ENCODE measurements at regions not wholly inside any gene's neighbourhood (a gene's known extent, or its start where the extent isn't known, plus 50 kb on each side); places are given as distances from the start of the nearest gene placed in this dataset.
"Not testable (repeated sequence)": the region's sequence is repeated elsewhere in the genome, so short reads cannot be mapped to it uniquely, and the experiment has no call there.

DNA sequence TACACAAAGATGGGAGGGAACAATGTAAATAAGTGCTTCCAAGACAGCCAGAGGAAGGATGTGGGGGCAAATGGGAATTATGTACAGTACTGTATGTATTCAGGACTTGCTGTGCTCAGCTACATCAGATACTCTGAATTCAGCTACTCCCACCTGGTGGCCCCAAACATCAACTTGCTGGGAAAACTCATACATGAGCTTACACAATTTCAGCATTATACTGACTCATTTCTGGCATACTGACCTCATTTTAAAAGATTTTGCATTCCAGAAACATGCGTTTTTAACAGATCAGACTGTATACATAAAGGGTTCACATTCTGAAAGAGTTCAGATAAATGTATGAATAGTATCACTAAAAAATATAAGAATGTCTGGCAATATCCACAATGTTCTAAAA, 59.7 kb downstream of the GPX5 start:
- DNase-seq = no peak

DNA sequence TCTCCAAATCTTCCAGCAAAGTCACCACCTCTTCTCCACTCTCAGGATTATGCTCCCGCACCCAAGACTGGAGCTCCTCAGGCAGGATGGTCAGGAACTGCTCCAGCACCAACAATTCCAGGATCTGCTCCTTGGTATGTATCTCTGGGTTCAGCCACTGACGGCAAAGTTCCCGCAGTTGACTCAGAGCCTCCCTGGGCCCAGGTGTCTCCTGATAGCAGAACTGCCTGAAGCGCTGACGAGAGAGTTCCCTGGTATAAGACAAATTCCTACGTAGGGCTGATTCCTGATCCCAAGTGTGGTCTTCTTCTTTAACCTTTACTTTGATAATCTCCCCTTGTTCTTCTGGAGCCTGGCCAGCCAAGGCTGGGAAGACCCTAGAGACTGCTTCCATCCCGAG, 60.6 kb downstream of the GPX5 start:
- DNase-seq = no peak

DNA sequence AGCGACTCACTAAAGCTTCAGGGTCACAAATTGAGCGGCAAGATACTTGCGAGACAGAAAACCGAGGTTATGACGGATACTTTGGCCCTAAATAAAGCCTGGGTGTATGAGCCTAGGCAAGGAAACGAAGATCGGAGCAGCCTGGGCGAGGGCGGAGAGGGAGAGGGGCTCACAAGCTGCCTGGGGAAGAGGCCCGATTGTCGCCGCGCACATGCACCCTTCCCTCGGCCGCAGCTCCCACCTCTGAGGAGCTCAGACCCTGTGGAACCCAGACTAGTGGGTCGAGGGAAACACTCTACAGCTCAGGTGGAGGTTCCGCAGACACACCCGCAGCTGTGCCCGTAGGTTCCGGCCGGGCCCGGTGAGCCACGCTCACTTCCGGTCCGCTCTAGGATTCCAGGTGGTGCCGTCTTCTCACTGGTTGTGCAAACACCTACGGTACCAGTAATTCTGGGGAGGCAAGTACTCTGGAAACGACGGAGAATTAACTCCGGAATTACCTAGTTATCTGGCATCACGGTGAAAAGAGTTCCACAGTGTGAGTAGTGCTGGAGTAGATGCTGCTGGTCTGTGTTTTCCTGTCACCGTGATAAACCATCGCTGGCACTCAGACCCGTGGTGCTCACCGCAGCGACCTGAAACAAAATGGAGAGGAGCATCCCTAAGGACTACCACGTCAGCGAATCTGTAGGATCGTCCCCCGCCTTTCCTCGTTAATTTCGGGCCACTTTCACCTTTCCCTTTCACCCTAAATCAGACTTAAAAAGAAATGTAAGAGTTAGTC, 61.5 kb downstream of the GPX5 start:
- peak; percentile 30 to 45 for DNase-seq

DNA sequence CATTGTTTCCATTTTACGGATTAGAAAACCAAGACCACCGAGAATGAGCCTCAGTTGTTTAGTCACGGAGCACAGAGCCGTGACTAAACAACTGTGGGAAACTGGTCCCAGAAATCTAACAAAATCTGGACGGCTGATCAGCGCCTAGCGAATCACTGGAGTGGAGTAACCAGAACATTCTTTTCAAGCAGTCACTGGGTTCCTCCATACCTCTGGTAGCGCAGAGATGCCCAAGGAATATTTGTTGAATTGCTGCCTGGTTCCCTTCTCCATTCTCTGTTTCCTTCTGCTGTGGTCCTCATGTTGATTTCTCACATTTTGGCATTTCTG, 62.0 kb downstream of the GPX5 start:
- no peak for DNase-seq

DNA sequence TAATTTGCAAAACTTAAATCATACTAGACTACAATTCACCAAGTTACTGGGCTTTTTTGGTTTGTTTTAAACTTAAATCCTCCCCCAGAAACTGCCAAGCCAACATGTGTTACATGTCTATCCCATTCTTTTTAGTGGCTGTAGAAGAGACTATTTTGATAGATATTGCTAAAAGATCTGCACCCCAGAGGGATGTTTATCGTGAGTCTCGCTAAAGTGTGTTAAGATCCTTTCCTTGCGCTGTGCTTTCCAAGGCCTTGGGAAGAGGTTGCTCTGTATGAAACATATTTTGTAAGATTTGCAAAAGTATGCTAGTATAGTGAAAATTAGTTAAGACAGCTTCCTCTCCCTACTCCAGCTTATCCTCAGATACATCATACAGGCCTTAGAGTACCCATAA, 63.0 kb downstream of the GPX5 start:
- no peak for DNase-seq

DNA sequence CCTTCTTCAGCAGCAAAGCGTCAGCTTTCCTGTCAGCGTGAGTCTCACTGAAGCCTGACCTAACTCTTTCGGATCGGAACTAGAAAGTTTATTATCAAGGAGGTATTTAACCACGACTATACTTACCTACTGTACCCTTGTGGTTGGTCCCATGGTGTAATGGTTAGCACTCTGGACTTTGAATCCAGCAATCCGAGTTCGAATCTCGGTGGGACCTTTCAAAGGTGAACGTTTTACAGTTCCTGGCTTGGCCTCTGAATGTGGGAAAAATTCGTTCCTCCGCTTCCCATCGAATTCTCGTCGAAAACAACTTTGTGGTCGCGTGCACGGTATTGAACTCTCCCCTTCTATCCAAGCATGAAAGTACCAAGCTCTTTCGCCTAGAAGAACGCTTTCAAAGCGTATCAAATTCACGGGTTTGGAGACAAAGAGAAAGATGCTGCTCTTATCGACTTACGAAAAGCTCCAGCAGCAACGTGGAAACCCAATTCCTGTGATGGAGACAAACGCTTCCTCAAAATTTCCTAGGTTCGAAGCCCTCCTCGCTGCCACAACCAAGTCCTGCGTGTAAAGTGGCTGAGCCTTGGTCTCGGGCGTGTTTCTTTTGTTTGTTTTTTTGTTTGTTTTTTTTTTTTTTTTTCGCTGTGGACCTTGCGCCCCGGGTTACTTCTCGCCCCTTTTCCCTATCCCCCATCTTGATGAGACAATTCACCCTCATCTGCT, 63.7 kb downstream of the GPX5 start:
- peak; percentile 62 to 80 for DNase-seq

DNA sequence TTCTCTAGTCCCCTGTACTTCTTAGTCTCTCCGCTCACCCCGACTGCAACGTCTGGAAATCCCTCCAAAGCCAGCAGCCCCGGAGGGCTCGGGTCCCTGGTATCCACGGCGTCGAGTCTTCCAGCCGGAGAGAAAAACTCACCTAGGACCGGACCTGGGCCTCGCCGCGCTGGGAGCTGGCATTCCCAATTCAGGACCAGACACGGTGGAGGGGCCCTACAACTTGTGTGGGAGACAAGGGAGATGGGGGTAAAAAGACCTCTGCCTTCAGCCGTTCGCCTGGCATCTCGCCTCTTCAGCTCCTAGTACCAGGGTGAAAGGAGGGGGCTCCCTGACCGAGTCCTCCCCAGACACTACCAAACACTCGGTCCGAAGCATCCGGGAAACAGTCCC, 64.3 kb downstream of the GPX5 start:
- DNase-seq = no peak

DNA sequence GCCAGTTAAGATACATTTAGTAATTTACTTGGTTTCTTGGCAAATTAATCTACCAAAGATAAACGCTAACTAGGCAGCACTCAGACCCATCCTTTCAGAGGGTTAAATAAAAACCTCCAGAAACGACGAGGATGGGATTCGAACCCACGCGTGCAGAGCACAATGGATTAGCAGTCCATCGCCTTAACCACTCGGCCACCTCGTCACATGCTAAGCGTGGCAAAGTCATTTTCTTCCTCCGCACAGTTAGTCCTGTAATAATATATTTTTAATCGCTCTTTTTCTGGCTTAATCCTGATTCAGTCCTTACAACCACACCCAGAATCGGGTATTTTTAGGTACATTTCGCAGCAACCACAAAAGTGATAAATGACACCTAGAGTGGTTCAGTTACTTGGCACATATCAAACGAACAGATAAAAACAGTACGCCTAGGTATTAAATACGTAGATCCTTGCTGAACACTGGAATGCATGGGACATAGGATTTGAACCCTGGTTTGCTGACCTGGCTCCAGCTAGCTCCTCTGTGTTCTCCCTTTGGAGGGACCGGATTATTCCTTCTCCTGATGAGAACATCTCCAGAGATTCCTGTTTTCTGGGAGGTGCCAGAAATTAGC, 71.6 kb downstream of the GPX5 start:
- DNase-seq = peak; percentile 7 to 40

DNA sequence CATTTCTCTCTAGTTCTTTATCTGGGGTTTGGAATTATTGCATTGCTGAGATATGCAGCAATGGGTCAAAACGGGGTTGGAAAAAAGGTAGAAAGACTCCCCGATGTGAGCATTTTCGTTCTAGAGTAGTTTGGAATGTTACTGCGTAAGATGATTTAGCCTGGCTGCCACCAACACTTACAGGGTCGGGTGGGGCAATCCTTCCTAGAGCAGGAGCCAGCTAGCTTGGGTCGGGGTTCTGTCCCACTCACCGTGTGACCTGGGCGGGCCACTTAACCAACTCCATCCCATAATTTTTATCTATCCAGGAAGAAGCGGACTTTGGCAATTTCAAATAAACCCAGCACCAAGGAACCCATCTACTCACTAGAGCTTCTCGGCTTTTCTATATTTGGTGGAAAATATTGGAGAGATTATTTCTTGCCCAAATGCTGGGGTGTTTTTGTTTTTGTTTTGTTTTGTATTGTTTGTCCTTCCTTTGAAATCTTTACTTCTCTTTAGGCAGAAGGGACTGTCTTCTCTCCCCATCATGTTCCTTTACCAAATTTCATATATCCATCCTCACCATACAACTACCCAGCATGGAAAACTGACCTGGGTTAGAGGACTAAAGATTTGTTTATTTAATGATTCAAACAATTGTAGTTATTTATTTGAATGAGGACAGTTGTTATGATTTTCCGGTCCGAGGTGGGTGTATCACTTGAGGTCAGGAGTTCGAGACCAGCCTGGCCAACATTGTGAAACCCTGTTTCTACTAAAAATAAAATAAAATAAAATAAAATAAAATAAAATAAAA, 72.4 kb downstream of the GPX5 start:
- DNase-seq = no peak

DNA sequence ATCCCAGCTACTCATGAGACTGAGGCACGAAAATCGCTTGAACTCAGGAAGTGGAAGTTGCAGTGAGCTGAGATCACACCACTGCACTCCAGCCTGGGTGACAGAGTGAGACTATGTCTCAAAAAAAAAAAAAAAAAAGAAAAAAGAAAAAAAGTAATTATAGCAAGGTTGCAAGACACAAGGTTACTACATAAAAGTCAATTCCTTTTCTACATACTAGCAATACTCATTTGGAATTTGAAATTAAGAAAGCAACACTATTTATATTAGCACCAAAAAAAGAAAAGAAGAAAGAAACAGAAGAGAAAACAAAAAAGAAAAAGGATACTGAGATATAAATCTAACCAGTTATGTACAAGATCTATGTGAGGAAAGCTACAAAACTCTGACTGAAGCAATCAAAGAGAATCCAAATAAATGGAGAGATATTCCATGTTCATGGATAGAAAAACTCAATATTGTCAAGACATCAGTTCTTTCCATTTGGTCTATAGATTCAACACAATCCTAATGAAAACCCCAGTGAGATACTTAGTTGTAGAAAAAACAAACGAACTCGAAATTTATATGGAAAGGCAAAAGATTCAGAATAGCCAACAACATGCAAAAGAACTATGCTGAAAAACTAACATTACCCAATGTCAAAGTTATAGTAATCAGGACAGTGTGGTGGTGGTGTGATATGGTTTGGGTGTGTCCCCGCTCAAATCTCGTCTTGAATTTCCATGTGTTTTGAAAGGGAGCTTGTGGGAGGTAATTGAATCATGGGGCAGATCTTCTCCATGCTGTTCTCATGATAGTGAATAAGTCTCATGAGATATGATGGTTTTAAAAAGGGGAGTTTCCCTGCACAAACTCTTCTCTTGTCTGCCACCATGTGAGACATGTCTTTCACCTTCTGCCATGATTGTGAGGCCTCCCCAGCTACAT, 73.3 kb downstream of the GPX5 start:
- DNase-seq = no peak

DNA sequence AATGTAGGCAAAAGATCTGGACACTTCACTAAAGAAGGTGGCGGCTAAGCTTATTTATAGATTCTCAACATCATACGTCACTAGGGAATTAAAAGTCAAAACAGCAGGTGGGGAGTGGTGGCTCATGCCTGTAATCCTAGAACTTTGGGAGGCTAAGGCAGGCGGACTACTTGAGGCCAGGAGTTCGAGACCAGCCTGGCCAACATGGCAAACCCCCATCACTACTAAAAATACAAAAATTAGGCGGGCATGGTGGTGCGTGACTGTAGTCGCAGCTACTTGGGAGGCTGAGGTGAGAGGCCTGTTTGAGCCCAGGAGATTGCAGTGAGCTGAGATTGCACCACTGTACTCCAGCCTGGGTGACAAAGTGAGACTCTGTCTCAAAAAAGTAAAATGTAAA, 74.6 kb downstream of the GPX5 start:
- DNase-seq = no peak

DNA sequence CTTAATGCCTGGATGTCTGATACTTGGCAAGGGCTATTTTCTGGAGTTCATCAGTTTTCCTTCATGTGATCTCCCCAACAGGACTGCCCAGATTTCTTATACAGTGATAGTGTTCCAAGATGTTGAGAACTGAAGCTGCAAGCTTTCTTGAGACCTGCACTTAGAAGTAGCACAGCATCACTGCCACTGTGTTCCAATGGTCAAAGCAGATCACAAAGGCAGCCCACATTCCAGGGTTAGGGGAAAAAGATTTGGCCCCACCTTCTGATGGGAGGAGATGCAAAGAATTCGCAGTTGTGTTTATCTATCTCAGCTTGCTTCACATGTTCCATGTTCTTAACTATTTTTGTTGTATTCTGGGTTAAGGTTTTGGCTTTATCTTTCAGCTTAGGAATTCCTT, 78.2 kb downstream of the GPX5 start:
- DNase-seq = no peak

DNA sequence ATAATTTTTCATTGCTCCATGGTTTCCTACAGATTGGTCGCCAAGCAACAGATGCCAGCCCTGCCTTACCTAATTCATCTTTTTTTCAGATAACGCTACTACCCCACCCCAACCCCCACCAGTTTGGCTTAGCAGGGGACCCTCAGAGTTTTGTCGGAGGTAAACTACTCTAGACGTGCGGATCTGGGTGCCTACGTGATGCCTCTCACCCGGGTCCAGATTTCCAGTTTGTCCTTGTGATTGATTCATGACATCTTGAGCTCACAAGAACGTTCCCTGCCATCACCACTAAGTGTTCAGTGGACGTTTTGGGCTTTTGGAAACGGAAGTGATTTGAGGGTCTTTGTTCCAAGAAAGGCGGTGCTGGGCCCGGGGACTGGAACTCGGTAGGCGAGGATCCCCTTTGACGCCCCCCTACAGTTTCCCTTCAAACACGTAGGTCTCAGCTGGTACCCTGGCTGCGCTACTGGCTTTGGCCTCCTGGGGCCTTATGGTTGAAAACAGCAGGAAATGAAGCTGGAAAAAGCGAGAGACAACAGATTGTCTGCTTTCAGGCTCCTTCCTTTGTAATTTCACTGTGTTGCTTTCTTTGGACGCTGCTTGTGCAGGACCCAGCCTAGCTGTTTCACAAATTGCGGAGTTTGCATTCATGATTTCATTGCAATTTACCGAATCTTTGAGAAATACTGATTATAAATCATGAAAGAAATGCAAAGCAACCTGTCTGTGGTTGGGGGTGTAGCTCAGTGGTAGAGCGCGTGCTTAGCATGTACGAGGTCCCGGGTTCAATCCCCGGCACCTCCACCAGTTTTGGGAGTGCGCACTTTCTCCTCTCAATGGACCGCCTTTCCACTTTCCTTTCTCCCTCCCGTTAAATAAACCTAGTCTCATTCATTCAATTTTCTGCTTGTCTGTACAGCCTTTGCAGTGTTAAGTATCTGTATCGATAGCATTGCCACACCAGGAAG, 81.0 kb downstream of the GPX5 start:
- peak; percentile 76 to 87 for DNase-seq

DNA sequence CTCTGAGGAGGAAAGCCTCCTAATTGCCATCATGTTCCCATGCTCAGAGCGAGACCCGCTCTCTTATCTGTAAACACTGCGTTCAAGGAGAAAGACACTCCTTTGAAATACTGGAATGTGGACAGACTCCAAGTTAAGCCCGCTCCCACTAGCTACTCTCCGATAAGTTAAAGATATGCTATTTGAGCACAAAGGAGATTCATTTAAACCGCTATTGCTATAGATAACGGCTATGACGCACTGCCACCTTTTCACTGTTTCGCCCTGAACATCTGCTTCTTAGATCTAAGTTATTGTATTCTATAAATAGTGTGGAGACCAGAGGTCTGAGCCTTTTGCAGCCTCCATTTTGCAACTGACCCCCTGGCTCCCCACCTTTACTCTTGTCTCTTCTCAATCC, 82.3 kb downstream of the GPX5 start:
- no peak for DNase-seq

DNA sequence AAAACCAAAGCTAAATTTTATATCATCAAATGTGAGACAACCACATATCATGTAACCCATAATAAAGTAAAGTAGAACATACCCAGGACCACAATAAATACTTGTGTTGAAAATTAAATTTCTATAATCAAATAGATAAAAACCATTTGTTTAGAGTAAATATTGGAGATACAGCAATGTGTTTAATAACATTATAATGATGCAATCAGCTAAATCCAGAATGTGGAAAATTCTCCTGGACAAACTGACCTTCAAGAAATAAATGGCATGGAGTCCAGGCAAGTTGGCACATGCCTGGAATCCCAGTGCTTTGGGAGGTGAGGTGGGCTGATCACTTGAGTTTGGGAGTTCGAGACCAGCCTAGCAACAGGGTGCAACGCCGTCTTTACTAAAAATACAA, 84.0 kb downstream of the GPX5 start:
- DNase-seq = no peak

DNA sequence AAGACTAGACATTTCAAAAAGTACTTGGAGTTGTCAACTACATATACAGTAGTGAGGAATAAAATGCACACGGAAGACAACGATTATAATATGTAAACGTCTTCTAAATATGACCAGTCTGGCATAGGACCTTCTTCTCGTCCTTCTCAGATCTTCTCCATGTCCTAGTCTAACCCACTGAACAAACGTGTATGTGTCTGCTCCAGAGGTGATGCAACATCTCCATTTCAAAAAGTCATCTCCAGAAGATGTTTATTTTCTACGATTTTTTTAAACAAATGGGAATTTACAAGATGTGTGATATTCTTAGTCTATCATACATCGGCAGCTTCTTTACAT, 89.9 kb downstream of the GPX5 start:
- no peak for DNase-seq

DNA sequence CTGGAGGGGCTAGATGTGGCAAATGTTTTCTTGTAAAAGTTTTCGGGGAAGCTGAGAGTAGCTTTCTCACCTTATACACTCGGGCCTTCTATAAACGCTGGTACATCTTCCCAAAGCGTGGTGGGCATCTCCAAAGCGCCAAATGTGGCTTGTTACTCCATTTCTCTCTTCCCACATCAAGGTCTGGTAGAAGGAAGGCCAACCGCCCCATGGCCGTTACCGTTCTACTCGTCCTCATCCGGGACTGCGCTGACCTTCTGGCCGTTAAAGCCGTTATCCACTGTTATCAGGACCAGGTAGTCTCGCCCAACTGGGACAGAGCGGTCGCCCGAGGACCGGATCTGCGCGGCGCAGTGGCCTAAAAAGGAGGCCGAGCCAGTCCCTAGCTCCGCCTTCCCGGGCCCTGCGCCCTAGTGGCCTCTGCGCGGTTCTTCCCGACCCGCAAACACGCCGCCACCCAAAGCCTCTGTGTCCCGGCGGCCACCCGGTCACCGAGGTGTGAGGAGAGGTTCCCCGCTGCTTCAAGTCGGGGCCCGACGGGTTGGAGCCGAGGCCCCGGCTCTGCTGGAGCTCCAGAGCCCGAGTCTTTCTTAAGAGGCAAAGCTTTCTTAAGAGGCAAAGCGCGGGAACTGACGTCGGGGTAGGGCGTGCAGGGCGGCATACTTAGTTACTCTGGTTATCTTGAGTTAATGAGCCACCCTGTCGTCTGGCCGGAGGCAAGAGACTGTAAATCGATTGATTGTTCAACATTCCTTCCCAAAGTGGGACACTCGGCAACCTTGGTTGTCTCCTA, 90.5 kb downstream of the GPX5 start:
- DNase-seq = no peak

DNA sequence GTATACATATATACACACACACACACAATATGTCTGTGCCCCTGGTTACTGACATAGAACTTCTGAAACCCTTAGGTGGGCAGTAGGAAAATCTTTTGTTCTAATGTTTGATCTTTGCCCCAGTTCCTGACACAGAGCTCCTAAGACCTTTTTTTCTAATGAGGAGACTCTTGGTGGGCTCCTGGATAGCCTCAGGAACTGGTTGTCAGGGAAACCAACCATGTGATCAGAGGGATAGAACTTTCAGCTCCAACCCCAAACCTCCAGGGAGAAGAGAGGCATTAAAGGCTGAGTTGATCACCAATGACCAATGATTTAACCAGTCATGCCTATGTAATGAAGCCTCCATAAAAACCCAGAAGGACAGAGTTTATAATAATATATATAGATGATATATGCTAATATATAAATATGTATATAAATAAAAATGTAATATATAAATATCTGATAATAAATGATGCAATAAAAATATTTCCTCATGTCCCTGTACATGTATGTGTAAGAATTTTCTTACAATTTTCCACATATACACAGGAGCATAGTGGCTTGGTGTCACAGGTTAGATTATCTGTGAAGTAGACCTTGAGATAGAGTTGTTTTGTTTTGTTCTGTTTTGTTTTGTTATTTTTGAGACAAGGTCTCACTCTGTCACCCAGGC, 93.3 kb downstream of the GPX5 start:
- DNase-seq = no peak

DNA sequence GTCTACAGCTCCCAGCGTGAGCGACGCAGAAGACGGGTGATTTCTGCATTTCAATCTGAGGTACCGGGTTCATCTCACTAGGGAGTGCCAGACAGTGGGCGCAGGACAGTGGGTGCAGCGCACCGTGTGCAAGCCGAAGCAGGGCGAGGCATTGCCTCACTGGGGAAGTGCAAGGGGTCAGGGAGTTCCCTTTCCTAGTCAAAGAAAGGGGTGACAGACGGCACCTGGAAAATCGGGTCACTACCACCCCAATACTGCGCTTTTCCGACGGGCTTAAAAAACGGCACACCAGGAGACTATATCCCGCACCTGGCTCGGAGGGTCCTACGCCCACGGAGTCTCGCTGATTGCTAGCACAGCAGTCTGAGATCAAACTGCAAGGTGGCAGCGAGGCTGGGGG, 95.6 kb downstream of the GPX5 start:
- DNase-seq = not testable (repeated sequence)

DNA sequence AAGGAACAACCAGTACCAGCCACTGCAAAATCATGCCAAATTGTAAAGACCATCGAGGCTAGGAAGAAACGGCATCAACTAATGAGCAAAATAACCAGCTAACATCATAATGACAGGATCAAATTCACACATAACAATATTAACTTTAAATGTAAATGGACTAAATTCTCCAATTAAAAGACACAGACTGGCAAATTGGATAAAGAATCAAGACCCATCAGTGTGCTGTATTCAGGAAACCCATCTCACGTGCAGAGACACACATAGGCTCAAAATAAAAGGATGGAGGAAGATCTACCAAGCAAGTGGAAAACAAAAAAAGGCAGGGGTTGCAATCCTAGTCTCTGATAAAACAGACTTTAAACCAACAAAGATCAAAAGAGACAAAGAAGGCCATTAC, 97.6 kb downstream of the GPX5 start:
- not testable (repeated sequence) for DNase-seq
